H1 (cell line): ENCODE measurements at regions not wholly inside any gene's neighbourhood (a gene's known extent, or its start where the extent isn't known, plus 50 kb on each side); places are given as distances from the start of the nearest gene placed in this dataset.

Source experiments
- CTCF ChIA-PET: fragments of 300-600 bp; sonication (Branson Sonifier 250); formaldehyde crosslinking; loops from one replicate; lab custom pipeline; 2021; ENCODE audit not compliant: partially characterized antibody; lab: Charles Lee
- POLR2A ChIA-PET: fragments of 300-600 bp; sonication (Branson Sonifier 250); formaldehyde crosslinking; loops from one replicate; lab custom pipeline; 2021; ENCODE audit warnings: inconsistent platforms; ENCODE audit not compliant: partially characterized antibody; lab: Charles Lee
- DNase-seq, 2 experiments: peaks; one replicate each; pipeline versions ENCODE4 v3.0.0 to v3.0.0-alpha.2; 2010 to 2022; ENCODE audit warnings: low spot score in 2 of 2, low read depth in 1 of 2, mixed read lengths in 1 of 2
- FAIRE-seq: peaks from 2 replicates; lab custom pipeline; 2011; peaks lifted over from hg19 to GRCh38; lab: Jason Lieb, UNC
- H2AFZ ChIP-seq: 2 replicates; pipeline ENCODE4 v1.8.1; 2012; ENCODE audit warnings: low read length, inconsistent platforms
- H2AK5ac ChIP-seq: 2 replicates; pipeline ENCODE4 v1.6.1; 2013; ENCODE audit warnings: low read depth, low read length
- H2BK120ac ChIP-seq: replicated peaks from 2 replicates; pipeline ENCODE3; 2013; ENCODE audit warnings: low read depth, low read length, inconsistent platforms
- H2BK12ac ChIP-seq: 2 replicates; pipeline ENCODE4 v1.6.1; 2013; ENCODE audit warnings: low read depth, low read length
- H2BK15ac ChIP-seq: 2 replicates; pipeline ENCODE4 v1.6.1; 2013; ENCODE audit warnings: low read length
- H2BK20ac ChIP-seq: 2 replicates; pipeline ENCODE4 v1.6.1; 2013; ENCODE audit warnings: low read length
- H2BK5ac ChIP-seq: 2 replicates; pipeline ENCODE4 v1.6.1; 2013; ENCODE audit warnings: low read depth, low read length
- H3K14ac ChIP-seq: 2 replicates; pipeline ENCODE4 v1.6.1; 2013; ENCODE audit warnings: inconsistent platforms; ENCODE audit not compliant: insufficient read length
- H3K18ac ChIP-seq: 2 replicates; pipeline ENCODE4 v1.6.1; 2013; ENCODE audit warnings: low read length; ENCODE audit errors: extremely low read depth
- H3K23ac ChIP-seq: 2 replicates; pipeline ENCODE4 v1.6.1; 2013; ENCODE audit warnings: inconsistent platforms; ENCODE audit not compliant: insufficient read length
- H3K23me2 ChIP-seq: 2 replicates; pipeline ENCODE4 v1.6.1; 2013; ENCODE audit warnings: low read depth, low read length
- H3K27ac ChIP-seq: 2 replicates; pipeline ENCODE4 v1.6.1; 2011; ENCODE audit warnings: low read depth, low read length, inconsistent platforms
- H3K27me3 ChIP-seq, 4 experiments: replicated peaks in 1 of 4; 1 replicate in 1 of 4; 2 replicates in 3 of 4; pipeline versions ENCODE4 v1.6.1 to v1.8.1; 2011 to 2013; ENCODE audit warnings: low read length in 3 of 4, mild to moderate bottlenecking in 3 of 4, inconsistent platforms in 2 of 4, mixed read lengths in 2 of 4, moderate library complexity in 1 of 4; ENCODE audit not compliant: control insufficient read depth in 3 of 4, insufficient read depth in 3 of 4; ENCODE audit errors: extremely low read depth in 1 of 4
- H3K36me3 ChIP-seq, 4 experiments: 2 replicates each; pipeline versions ENCODE4 v1.6.1 to v1.8.1; 2011 to 2013; ENCODE audit warnings: mild to moderate bottlenecking in 4 of 4, low read length in 3 of 4, moderate library complexity in 2 of 4, control low read depth in 1 of 4, inconsistent platforms in 1 of 4; ENCODE audit not compliant: insufficient read depth in 4 of 4, control insufficient read depth in 2 of 4
- H3K4ac ChIP-seq: replicated peaks from 2 replicates; pipeline ENCODE3; 2013; ENCODE audit warnings: low read length, low read depth, mixed read lengths, inconsistent platforms; ENCODE audit not compliant: insufficient read length
- H3K4me1 ChIP-seq, 4 experiments: replicated peaks in 1 of 4; 1 replicate in 1 of 4; 2 replicates in 3 of 4; pipeline versions ENCODE4 v1.6.1 to v1.8.1; 2011 to 2013; ENCODE audit warnings: low read length in 3 of 4, inconsistent platforms in 2 of 4, mixed read lengths in 1 of 4; ENCODE audit not compliant: insufficient read depth in 4 of 4, control insufficient read depth in 3 of 4
- H3K4me2 ChIP-seq, 2 experiments: 2 replicates each; pipeline versions ENCODE4 v1.6.1 to v1.8.1; 2011 to 2013; ENCODE audit warnings: low read depth in 2 of 2, low read length in 2 of 2, control low read depth in 1 of 2, inconsistent platforms in 1 of 2, mild to moderate bottlenecking in 1 of 2; ENCODE audit not compliant: insufficient read depth in 1 of 2
- H3K4me3 ChIP-seq, 4 experiments: fragments of 200-600, 300-600 bp in 1 of 4; sonication (generic), shearing (Covaris generic), sonication (Bioruptor Twin) in 1 of 4; 2 replicates each; pipeline versions ENCODE4 v1.5.1 to v1.8.1; 2011 to 2016; ENCODE audit warnings: low read length in 4 of 4, low read depth in 3 of 4, control low read depth in 2 of 4, inconsistent platforms in 2 of 4, mild to moderate bottlenecking in 2 of 4, mixed read lengths in 1 of 4, moderate library complexity in 1 of 4; ENCODE audit not compliant: insufficient read depth in 2 of 4; ENCODE audit errors: extremely low read depth in 1 of 4
- H3K56ac ChIP-seq: replicated peaks from 2 replicates; pipeline ENCODE3; 2013; ENCODE audit warnings: low read depth, mild to moderate bottlenecking, mixed read lengths, low read length, inconsistent platforms; ENCODE audit not compliant: insufficient read length
- H3K79me1 ChIP-seq: 2 replicates; pipeline ENCODE4 v1.6.1; 2013; ENCODE audit warnings: low read depth, low read length, control low read depth
- H3K79me2 ChIP-seq, 2 experiments: 2 replicates each; pipeline versions ENCODE4 v1.6.1 to v1.8.1; 2012 to 2013; ENCODE audit warnings: low read length in 2 of 2, mild to moderate bottlenecking in 2 of 2, inconsistent platforms in 1 of 2; ENCODE audit not compliant: insufficient read depth in 2 of 2, control insufficient read depth in 1 of 2
- H3K9ac ChIP-seq, 4 experiments: replicated peaks in 1 of 4; 1 replicate in 1 of 4; 2 replicates in 3 of 4; pipeline versions ENCODE4 v1.6.1 to v1.8.1; 2011 to 2013; ENCODE audit warnings: low read depth in 3 of 4, low read length in 3 of 4, control low read depth in 2 of 4, mild to moderate bottlenecking in 2 of 4, moderate library complexity in 2 of 4, inconsistent platforms in 1 of 4; ENCODE audit errors: extremely low read depth in 1 of 4
- H3K9me3 ChIP-seq, 2 experiments: 2 replicates each; pipeline versions ENCODE4 v1.6.1 to v1.8.1; 2012 to 2013; ENCODE audit warnings: mild to moderate bottlenecking in 2 of 2, moderate library complexity in 2 of 2, control low read depth in 1 of 2, inconsistent platforms in 1 of 2, low read depth in 1 of 2, low read length in 1 of 2, mixed read lengths in 1 of 2; ENCODE audit not compliant: insufficient read depth in 2 of 2
- H4K20me1 ChIP-seq, 2 experiments: replicated peaks in 1 of 2; 2 replicates each; pipeline versions ENCODE3 to v1.8.1; 2011 to 2013; ENCODE audit warnings: inconsistent platforms in 2 of 2, low read length in 2 of 2, mild to moderate bottlenecking in 1 of 2; ENCODE audit not compliant: insufficient read depth in 2 of 2, control insufficient read depth in 1 of 2
- H4K5ac ChIP-seq: 2 replicates; pipeline ENCODE4 v1.6.1; 2013; ENCODE audit warnings: low read length, low read depth, mixed read lengths, inconsistent platforms; ENCODE audit not compliant: insufficient read length
- H4K8ac ChIP-seq: 2 replicates; pipeline ENCODE4 v1.8.0; 2013; ENCODE audit warnings: mild to moderate bottlenecking, moderate library complexity, low read length, inconsistent platforms; ENCODE audit not compliant: insufficient read depth; ENCODE audit errors: extremely low read depth
- H4K91ac ChIP-seq: replicated peaks from 2 replicates; pipeline ENCODE3; 2013; ENCODE audit warnings: low read length, mixed read lengths, inconsistent platforms; ENCODE audit not compliant: insufficient read length
- CTCF ChIP-seq, 3 experiments: IDR thresholded peaks; 1 replicate in 2 of 3; 2 replicates in 1 of 3; pipeline versions ENCODE4 v1.5.1 to v1.6.1; 2011; ENCODE audit warnings: low read length in 3 of 3, mild to moderate bottlenecking in 3 of 3, inconsistent platforms in 2 of 3, low read depth in 1 of 3, moderate library complexity in 1 of 3; ENCODE audit not compliant: insufficient read depth in 1 of 3; ENCODE audit errors: control extremely low read depth in 1 of 3
- HDAC6 ChIP-seq: IDR thresholded peaks from one replicate; pipeline ENCODE4 v1.7.1; 2012; ENCODE audit warnings: low read depth, mild to moderate bottlenecking, inconsistent platforms, low read length, moderate library complexity
- JUND ChIP-seq: IDR thresholded peaks from 2 replicates; pipeline ENCODE4 v1.6.1; 2011; ENCODE audit warnings: mild to moderate bottlenecking, improper control_type of control experiment, low read length
- RAD21 ChIP-seq, 2 experiments: IDR thresholded peaks in 1 of 2; conservative IDR thresholded peaks in 1 of 2; 2 replicates each; pipeline ENCODE4 v1.6.1; 2011; ENCODE audit warnings: low read depth in 2 of 2, low read length in 2 of 2, improper control_type of control experiment in 1 of 2, inconsistent platforms in 1 of 2, mild to moderate bottlenecking in 1 of 2, moderate library complexity in 1 of 2
- RBBP5 ChIP-seq: IDR thresholded peaks from 2 replicates; pipeline ENCODE4 v1.7.1; 2012; ENCODE audit warnings: low read depth, mild to moderate bottlenecking, inconsistent platforms, low read length, moderate library complexity, borderline replicate concordance
- YY1 ChIP-seq: IDR thresholded peaks from 2 replicates; pipeline ENCODE4 v1.6.1; 2011; ENCODE audit warnings: low read depth, mild to moderate bottlenecking, low read length
- ZNF274 ChIP-seq: IDR thresholded peaks from 2 replicates; pipeline ENCODE4 v1.7.0; 2012; ENCODE audit warnings: low read length, borderline replicate concordance; ENCODE audit errors: extremely low read depth
- WGBS, 2 experiments: shearing (Covaris generic) in 1 of 2; methylation state at CpG; one replicate each; pipeline versions ENCODE4 v1.1.6 to v1.1.7; 2013 to 2015; ENCODE audit warnings: low lambda C conversion rate in 2 of 2, mixed read lengths in 2 of 2, inconsistent platforms in 1 of 2, low coverage in 1 of 2, missing lambda C conversion rate in 1 of 2; ENCODE audit not compliant: insufficient replicate concordance in 2 of 2, insufficient coverage in 1 of 2, insufficient read length in 1 of 2; ENCODE audit errors: extremely low coverage in 1 of 2, missing lambda C conversion rate in 1 of 2; 5-methylcytosine and 5-hydroxymethylcytosine counted together

GRCh38 chr4:154928640-154929257 lies 147.7 kb downstream of the RBM46 start:
- H3K4ac ChIP-seq, result no peak overlapping the region
- no peaks in the 10 kb centered on the region for H3K9me3 ChIP-seq
- H3K4me3 ChIP-seq, result no peak overlapping the region
- H2BK15ac ChIP-seq, result no peak overlapping the region
- H2BK5ac ChIP-seq, result no peak overlapping the region
- no peak overlapping the region for H3K4me2 ChIP-seq
- CTCF ChIA-PET, result interaction anchor here (0.7 to 8.4 kb wide), 42 partner anchors 8 to 373 kb away, joined by 3 to 76 read pairs (median 5); no protein-coding TSS in a partner anchor
- H3K23ac ChIP-seq, result no peak overlapping the region
- POLR2A ChIA-PET, result no interaction called here
- no peak overlapping the region for H4K8ac ChIP-seq
- no peak overlapping the region for H4K91ac ChIP-seq
- H4K20me1 ChIP-seq, result no peaks in the 10 kb centered on the region
- no peaks in the 10 kb centered on the region for H3K4me1 ChIP-seq
- H3K23me2 ChIP-seq, result no peaks in the 10 kb centered on the region
- H4K5ac ChIP-seq, result no peak overlapping the region
- 52% methylated on average over 6 of the region's 6 CpGs; no CpG with 5 or more reads in 1 of the 2 experiments for WGBS, 2 experiments
- DNase-seq, result peak in 1 of 2 experiments; percentile 17
- no peak overlapping the region for H2BK20ac ChIP-seq
- no peak overlapping the region for H2AK5ac ChIP-seq
- no peak overlapping the region for H2BK12ac ChIP-seq
- TF ChIP-seq RAD21 (IDR thresholded peaks at IDR 0.05 in 1 of 2, conservative IDR thresholded peaks at IDR 0.05 in 1 of 2; ENCODE audit: low read depth in 2 of 2, low read length in 2 of 2), result peak; percentile 90 to 93
- TF ChIP-seq JUND, result no peak
- TF ChIP-seq CTCF (IDR thresholded peaks at IDR 0.05; ENCODE audit: control extremely low read depth in 1 of 3, insufficient read depth in 1 of 3, low read depth in 1 of 3, low read length in 3 of 3), result peak; percentile 42 to 85 (median 60)
- no peak for TF ChIP-seq YY1
- TF ChIP-seq RBBP5, result no peak
- no peak for TF ChIP-seq HDAC6
- no peak for TF ChIP-seq ZNF274
- H3K18ac ChIP-seq, result no peak overlapping the region
- H3K79me1 ChIP-seq, result no peaks in the 10 kb centered on the region
- H3K14ac ChIP-seq, result no peak overlapping the region
- FAIRE-seq, result peak; percentile 13
- no peaks in the 10 kb centered on the region for H3K79me2 ChIP-seq
- H3K27me3 ChIP-seq, result no peaks in the 10 kb centered on the region
- no peak overlapping the region for H3K9ac ChIP-seq
- no peak overlapping the region for H2BK120ac ChIP-seq
- H3K36me3 ChIP-seq, result no peaks in the 10 kb centered on the region
- no peak overlapping the region for H2AFZ ChIP-seq
- no peak overlapping the region for H3K56ac ChIP-seq
- H3K27ac ChIP-seq, result no peak overlapping the region
